ENCODE measurements at regions not wholly inside any gene's neighbourhood (a gene's known extent, or its start where the extent isn't known, plus 50 kb on each side); places are given as distances from the start of the nearest gene placed in this dataset.

DNA sequence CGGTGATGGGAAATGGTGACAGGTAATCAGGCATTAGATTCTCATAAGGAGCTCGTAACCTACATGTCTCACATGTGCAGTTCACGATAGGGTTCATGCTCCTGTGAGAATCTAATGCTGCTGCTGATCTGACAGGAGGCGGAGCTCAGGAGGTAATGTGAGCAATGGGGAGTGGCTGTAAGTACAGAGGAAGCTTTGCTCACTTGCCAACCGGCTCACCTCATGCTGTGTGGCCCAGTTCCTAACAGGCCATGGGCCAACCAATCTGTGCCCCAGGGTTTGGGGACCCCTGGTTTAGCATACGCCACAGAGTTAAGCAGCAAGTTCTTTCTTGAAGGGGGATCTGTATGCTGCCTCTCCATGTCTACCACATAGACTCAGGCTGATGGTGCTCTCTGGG, 133.1 kb downstream of the IQUB start:
- Histone ChIP-seq H3K9ac (ENCODE audit: extremely low read depth, low read length, poor library complexity, severe bottlenecking) (no peak overlapping the region), H3K27me3 (ENCODE audit: control insufficient read depth, insufficient read depth, low read length, poor library complexity, severe bottlenecking) (no peaks in the 10 kb centered on the region), H3K4me3 (ENCODE audit: low read length) (no peak overlapping the region), H3K36me3 (ENCODE audit: control insufficient read depth, insufficient read depth, low read length) (no peaks in the 10 kb centered on the region), H3K4me1 (ENCODE audit: control insufficient read depth, insufficient read depth, low read length) (no peaks in the 10 kb centered on the region), H3K27ac (ENCODE audit: low read depth, low read length) (no peak overlapping the region), H3K9me3 (ENCODE audit: control insufficient read depth, low read length) (no peaks in the 10 kb centered on the region)
- 84 to 91% methylated on average over 4 to 6 of the region's 6 CpGs for WGBS, 2 experiments (ENCODE audit: insufficient coverage in 1 of 2, insufficient read length in 1 of 2)
- DNase-seq = no peak
- TF ChIP-seq, protein P1, sequence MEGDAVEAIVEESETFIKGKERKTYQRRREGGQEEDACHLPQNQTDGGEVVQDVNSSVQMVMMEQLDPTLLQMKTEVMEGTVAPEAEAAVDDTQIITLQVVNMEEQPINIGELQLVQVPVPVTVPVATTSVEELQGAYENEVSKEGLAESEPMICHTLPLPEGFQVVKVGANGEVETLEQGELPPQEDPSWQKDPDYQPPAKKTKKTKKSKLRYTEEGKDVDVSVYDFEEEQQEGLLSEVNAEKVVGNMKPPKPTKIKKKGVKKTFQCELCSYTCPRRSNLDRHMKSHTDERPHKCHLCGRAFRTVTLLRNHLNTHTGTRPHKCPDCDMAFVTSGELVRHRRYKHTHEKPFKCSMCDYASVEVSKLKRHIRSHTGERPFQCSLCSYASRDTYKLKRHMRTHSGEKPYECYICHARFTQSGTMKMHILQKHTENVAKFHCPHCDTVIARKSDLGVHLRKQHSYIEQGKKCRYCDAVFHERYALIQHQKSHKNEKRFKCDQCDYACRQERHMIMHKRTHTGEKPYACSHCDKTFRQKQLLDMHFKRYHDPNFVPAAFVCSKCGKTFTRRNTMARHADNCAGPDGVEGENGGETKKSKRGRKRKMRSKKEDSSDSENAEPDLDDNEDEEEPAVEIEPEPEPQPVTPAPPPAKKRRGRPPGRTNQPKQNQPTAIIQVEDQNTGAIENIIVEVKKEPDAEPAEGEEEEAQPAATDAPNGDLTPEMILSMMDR (conservative IDR thresholded peaks at IDR 0.05) = no peak
- no peaks in the 10 kb centered on the region for H3K36me3 Mint-ChIP-seq (ENCODE audit: low read depth)
- no peak overlapping the region for H3K4me3 Mint-ChIP-seq
- H3K27me3 Mint-ChIP-seq (ENCODE audit: insufficient read depth) = no peaks in the 10 kb centered on the region
- no peaks in the 10 kb centered on the region for H3K4me1 Mint-ChIP-seq
- no peaks in the 10 kb centered on the region for H3K9me3 Mint-ChIP-seq
- H3K27ac Mint-ChIP-seq = no peak overlapping the region

DNA sequence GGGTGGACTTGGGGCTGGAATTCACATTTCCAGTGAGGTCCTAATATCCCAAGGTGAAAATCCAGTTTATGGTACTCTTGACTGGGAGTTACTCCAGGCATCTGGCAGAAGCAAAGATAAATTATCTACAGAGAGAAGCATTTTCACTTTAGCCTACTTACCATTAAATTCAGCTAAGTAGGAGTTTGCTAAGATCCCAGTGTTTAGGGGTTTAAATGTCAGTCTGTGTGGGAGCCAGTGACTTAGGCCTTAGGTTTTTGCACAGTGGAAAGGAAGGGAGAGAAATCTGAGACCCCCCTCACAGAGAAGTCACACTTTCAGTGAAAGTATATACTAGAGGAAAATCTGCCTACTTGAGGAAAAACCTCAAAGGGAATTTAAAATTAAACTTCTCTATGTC, 134.2 kb downstream of the IQUB start:
- no peak overlapping the region for H3K4me3 ChIP-seq (ENCODE audit: low read length)
- no peaks in the 10 kb centered on the region for H3K4me1 ChIP-seq (ENCODE audit: control insufficient read depth, insufficient read depth, low read length)
- H3K9ac ChIP-seq (ENCODE audit: extremely low read depth, low read length, poor library complexity, severe bottlenecking) = no peak overlapping the region
- TF ChIP-seq, protein P1 (conservative IDR thresholded peaks at IDR 0.05) = no peak
- Mint-ChIP-seq H3K9me3 (no peaks in the 10 kb centered on the region), H3K27ac (no peak overlapping the region), H3K4me1 (no peaks in the 10 kb centered on the region), H3K27me3 (ENCODE audit: insufficient read depth) (no peaks in the 10 kb centered on the region), H3K4me3 (no peak overlapping the region), H3K36me3 (ENCODE audit: low read depth) (no peaks in the 10 kb centered on the region)
- H3K36me3 ChIP-seq (ENCODE audit: control insufficient read depth, insufficient read depth, low read length) = no peaks in the 10 kb centered on the region
- H3K27me3 ChIP-seq (ENCODE audit: control insufficient read depth, insufficient read depth, low read length, poor library complexity, severe bottlenecking) = no peaks in the 10 kb centered on the region
- no peak for DNase-seq
- no peaks in the 10 kb centered on the region for H3K9me3 ChIP-seq (ENCODE audit: control insufficient read depth, low read length)
- H3K27ac ChIP-seq (ENCODE audit: low read depth, low read length) = no peak overlapping the region

DNA sequence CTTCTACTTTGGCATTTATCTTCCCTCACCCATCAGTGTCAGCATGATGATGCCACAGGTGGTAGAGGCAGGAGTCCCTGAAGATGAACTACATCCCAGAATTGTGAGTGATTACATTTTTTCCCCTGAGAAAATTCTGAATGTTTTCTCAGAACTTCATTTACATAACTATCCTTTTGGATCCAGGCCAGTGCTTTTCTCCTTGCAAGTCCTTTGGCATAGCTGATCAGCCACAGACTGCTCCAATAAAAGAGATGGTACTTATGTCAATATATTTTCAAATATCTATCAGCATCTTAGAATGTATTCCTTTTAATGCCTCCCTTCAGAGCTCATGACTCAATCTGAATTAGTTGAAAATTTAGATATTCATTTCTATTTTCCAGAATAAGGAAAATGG, 135.5 kb downstream of the IQUB start:
- no peaks in the 10 kb centered on the region for H3K4me1 Mint-ChIP-seq
- Histone ChIP-seq H3K27me3 (ENCODE audit: control insufficient read depth, insufficient read depth, low read length, poor library complexity, severe bottlenecking) (no peaks in the 10 kb centered on the region), H3K27ac (ENCODE audit: low read depth, low read length) (no peak overlapping the region), H3K9me3 (ENCODE audit: control insufficient read depth, low read length) (no peaks in the 10 kb centered on the region), H3K4me1 (ENCODE audit: control insufficient read depth, insufficient read depth, low read length) (no peaks in the 10 kb centered on the region), H3K9ac (ENCODE audit: extremely low read depth, low read length, poor library complexity, severe bottlenecking) (no peak overlapping the region), H3K36me3 (ENCODE audit: control insufficient read depth, insufficient read depth, low read length) (no peaks in the 10 kb centered on the region), H3K4me3 (ENCODE audit: low read length) (no peak overlapping the region)
- H3K4me3 Mint-ChIP-seq = no peak overlapping the region
- no peaks in the 10 kb centered on the region for H3K36me3 Mint-ChIP-seq (ENCODE audit: low read depth)
- TF ChIP-seq, protein P1 (conservative IDR thresholded peaks at IDR 0.05) = no peak
- H3K27me3 Mint-ChIP-seq (ENCODE audit: insufficient read depth) = no peaks in the 10 kb centered on the region
- H3K9me3 Mint-ChIP-seq = no peaks in the 10 kb centered on the region
- H3K27ac Mint-ChIP-seq = no peak overlapping the region
- DNase-seq = no peak

All from endodermal cell (in vitro differentiated cells).